IMR-90 (cell line): ENCODE measurements at regions not wholly inside any gene's neighbourhood (a gene's known extent, or its start where the extent isn't known, plus 50 kb on each side); places are given as distances from the start of the nearest gene placed in this dataset.

ENCODE experiments used
- CTCF ChIP-seq: conservative IDR thresholded peaks from 2 replicates; pipeline ENCODE4 v1.5.1; 2012; ENCODE audit warnings: mild to moderate bottlenecking, low read depth, low read length, improper control_type of control experiment
- POLR2A ChIP-seq: IDR thresholded peaks from 2 replicates; pipeline ENCODE4 v1.6.1; 2012; ENCODE audit warnings: mild to moderate bottlenecking, low read depth, low read length
- RCOR1 ChIP-seq: IDR thresholded peaks from 2 replicates; pipeline ENCODE4 v1.6.1; 2012; ENCODE audit warnings: mild to moderate bottlenecking, low read length, improper control_type of control experiment; ENCODE audit not compliant: insufficient replicate concordance
- RFX5 ChIP-seq: IDR thresholded peaks from 2 replicates; pipeline ENCODE4 v1.8.0; 2012; ENCODE audit warnings: low read depth, mild to moderate bottlenecking, low read length, moderate library complexity

- TF ChIP-seq CTCF (no peak), RFX5 (no peak), POLR2A (no peak), RCOR1 (no peak)
These were observed 103.1 kb upstream of the NAA20 start for GRCh38 chr20:19913927-19914614.
